SK-N-SH treated with all-trans-retinoic acid at 6 μM for 48 hours (cell line): ENCODE measurements at regions not wholly inside any gene's neighbourhood (a gene's known extent, or its start where the extent isn't known, plus 50 kb on each side); places are given as distances from the start of the nearest gene placed in this dataset.

Experiments used
- ATAC-seq: fragments of 200-7000 bp; cut with Tn5 transposase; 3 replicates; pipeline ENCODE4 v1.9.1; 2020; ENCODE audit warnings: mild to moderate bottlenecking, moderate library complexity
- ARNTL ChIP-seq: fragments of 450-650 bp; formaldehyde crosslinking; IDR thresholded peaks from 2 replicates; pipeline ENCODE4 v1.5.0; 2020; ENCODE audit warnings: low read depth, mild to moderate bottlenecking, moderate library complexity, borderline replicate concordance
- BACH2 ChIP-seq: fragments of 250-450 bp; sonication (Bioruptor Pico); IDR thresholded peaks from 2 replicates; pipeline ENCODE4 v1.9.0; 2021; ENCODE audit warnings: mild to moderate bottlenecking, borderline replicate concordance
- ESRRG ChIP-seq: fragments of 250-450 bp; sonication (Bioruptor Pico); IDR thresholded peaks from 2 replicates; pipeline ENCODE4 v1.6.1; 2021; ENCODE audit warnings: mild to moderate bottlenecking
- ISL1 ChIP-seq: fragments of 250-450 bp; sonication (Bioruptor Pico); IDR thresholded peaks from 2 replicates; pipeline ENCODE4 v2.1.2; 2022; ENCODE audit warnings: mild to moderate bottlenecking, moderate library complexity
- OSR1 ChIP-seq: fragments of 250-450 bp; sonication (Bioruptor Pico); IDR thresholded peaks from 2 replicates; pipeline ENCODE4 v1.8.0; 2022; ENCODE audit warnings: moderate library complexity, mild to moderate bottlenecking, inconsistent platforms
- RARB ChIP-seq: fragments of 250-450 bp; sonication (Bioruptor Pico); IDR thresholded peaks from 2 replicates; pipeline ENCODE4 v1.8.0; 2021; ENCODE audit warnings: mild to moderate bottlenecking, moderate library complexity
- SNAI2 ChIP-seq: fragments of 250-450 bp; sonication (Bioruptor Pico); IDR thresholded peaks from 2 replicates; pipeline ENCODE4 v1.5.0; 2020; ENCODE audit warnings: mild to moderate bottlenecking, moderate library complexity
- ZC3H10 ChIP-seq: fragments of 250-450 bp; sonication (Bioruptor Pico); IDR thresholded peaks from 2 replicates; pipeline ENCODE4 v1.5.1; 2021; ENCODE audit warnings: mild to moderate bottlenecking, moderate library complexity
- ZFP3 ChIP-seq: fragments of 250-450 bp; sonication (Bioruptor Pico); IDR thresholded peaks from 2 replicates; pipeline ENCODE4 v1.5.0; 2020; ENCODE audit warnings: mild to moderate bottlenecking, moderate library complexity
- ZFP30 ChIP-seq: fragments of 450-650 bp; formaldehyde crosslinking; IDR thresholded peaks from 2 replicates; pipeline ENCODE4 v1.5.0; 2022; ENCODE audit warnings: mild to moderate bottlenecking, moderate library complexity
- ZNF565 ChIP-seq: fragments of 450-650 bp; formaldehyde crosslinking; conservative IDR thresholded peaks from 2 replicates; pipeline ENCODE4 v1.5.0; 2020; ENCODE audit warnings: low read depth, mild to moderate bottlenecking, moderate library complexity
- ZNF70 ChIP-seq: fragments of 450-650 bp; formaldehyde crosslinking; IDR thresholded peaks from 2 replicates; pipeline ENCODE4 v1.5.0; 2020; ENCODE audit warnings: mild to moderate bottlenecking, moderate library complexity
- TF ChIP-seq, protein P1 (sequence below): fragments of 250-450 bp; sonication (Bioruptor Pico); IDR thresholded peaks from 2 replicates; pipeline ENCODE4 v1.8.0; 2021; ENCODE audit warnings: low read depth, mild to moderate bottlenecking, moderate library complexity, borderline replicate concordance
- TF ChIP-seq, protein P2 (sequence below): fragments of 250-450 bp; sonication (Bioruptor Pico); IDR thresholded peaks from 2 replicates; pipeline ENCODE4 v1.5.0; 2020; ENCODE audit warnings: mild to moderate bottlenecking, moderate library complexity
- TF ChIP-seq, protein P3 (sequence below): fragments of 250-450 bp; sonication (Bioruptor Pico); IDR thresholded peaks from 2 replicates; pipeline ENCODE4 v1.8.0; 2020; ENCODE audit warnings: mild to moderate bottlenecking, moderate library complexity, borderline replicate concordance
- TF ChIP-seq, protein P4 (sequence below): fragments of 250-450 bp; sonication (Bioruptor Pico); IDR thresholded peaks from 2 replicates; pipeline ENCODE4 v1.5.1; 2021; ENCODE audit warnings: mild to moderate bottlenecking, moderate library complexity
- TF ChIP-seq, protein P5 (sequence below): fragments of 250-450 bp; sonication (Bioruptor Pico); IDR thresholded peaks from 2 replicates; pipeline ENCODE4 v1.5.1; 2020; ENCODE audit warnings: low read depth, mild to moderate bottlenecking, moderate library complexity

DNA sequence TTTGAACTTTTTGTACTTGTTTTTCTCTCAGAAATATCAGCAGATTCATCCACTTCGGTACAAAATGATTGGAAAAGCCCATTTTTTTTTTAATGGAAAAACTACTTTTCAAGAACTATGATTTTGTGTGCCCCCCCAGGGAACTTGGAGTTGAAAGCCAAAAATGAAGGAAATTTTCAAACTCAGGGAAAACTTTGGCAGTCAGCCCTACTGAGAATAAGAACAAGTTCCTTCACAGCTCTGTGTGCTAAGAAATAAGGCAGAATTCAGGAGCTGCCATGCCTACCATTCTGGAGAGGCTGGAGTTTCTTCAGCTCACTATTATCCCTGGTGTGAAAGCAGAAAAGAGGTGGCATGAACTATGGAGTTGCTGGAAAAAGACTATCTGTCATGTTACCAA lies 226.0 kb upstream of the SLC35G4 start:
- ATAC-seq = no peak
- no peak for TF ChIP-seq OSR1
- no peak for TF ChIP-seq ZC3H10 (CRISPR knock-in tag)
- no peak for TF ChIP-seq ESRRG (CRISPR knock-in tag)
- TF ChIP-seq ZNF565 (CRISPR knock-in tag) = no peak
- no peak for TF ChIP-seq ARNTL (CRISPR knock-in tag)
- TF ChIP-seq BACH2 (CRISPR knock-in tag) = no peak
- no peak for TF ChIP-seq SNAI2 (CRISPR knock-in tag)
- no peak for TF ChIP-seq ZFP30
- TF ChIP-seq, protein P1, sequence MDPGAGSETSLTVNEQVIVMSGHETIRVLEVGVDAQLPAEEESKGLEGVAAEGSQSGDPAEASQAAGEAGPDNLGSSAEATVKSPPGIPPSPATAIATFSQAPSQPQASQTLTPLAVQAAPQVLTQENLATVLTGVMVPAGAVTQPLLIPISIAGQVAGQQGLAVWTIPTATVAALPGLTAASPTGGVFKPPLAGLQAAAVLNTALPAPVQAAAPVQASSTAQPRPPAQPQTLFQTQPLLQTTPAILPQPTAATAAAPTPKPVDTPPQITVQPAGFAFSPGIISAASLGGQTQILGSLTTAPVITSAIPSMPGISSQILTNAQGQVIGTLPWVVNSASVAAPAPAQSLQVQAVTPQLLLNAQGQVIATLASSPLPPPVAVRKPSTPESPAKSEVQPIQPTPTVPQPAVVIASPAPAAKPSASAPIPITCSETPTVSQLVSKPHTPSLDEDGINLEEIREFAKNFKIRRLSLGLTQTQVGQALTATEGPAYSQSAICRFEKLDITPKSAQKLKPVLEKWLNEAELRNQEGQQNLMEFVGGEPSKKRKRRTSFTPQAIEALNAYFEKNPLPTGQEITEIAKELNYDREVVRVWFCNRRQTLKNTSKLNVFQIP = no peak
- no peak for TF ChIP-seq ZNF70 (CRISPR knock-in tag)
- TF ChIP-seq, protein P2, sequence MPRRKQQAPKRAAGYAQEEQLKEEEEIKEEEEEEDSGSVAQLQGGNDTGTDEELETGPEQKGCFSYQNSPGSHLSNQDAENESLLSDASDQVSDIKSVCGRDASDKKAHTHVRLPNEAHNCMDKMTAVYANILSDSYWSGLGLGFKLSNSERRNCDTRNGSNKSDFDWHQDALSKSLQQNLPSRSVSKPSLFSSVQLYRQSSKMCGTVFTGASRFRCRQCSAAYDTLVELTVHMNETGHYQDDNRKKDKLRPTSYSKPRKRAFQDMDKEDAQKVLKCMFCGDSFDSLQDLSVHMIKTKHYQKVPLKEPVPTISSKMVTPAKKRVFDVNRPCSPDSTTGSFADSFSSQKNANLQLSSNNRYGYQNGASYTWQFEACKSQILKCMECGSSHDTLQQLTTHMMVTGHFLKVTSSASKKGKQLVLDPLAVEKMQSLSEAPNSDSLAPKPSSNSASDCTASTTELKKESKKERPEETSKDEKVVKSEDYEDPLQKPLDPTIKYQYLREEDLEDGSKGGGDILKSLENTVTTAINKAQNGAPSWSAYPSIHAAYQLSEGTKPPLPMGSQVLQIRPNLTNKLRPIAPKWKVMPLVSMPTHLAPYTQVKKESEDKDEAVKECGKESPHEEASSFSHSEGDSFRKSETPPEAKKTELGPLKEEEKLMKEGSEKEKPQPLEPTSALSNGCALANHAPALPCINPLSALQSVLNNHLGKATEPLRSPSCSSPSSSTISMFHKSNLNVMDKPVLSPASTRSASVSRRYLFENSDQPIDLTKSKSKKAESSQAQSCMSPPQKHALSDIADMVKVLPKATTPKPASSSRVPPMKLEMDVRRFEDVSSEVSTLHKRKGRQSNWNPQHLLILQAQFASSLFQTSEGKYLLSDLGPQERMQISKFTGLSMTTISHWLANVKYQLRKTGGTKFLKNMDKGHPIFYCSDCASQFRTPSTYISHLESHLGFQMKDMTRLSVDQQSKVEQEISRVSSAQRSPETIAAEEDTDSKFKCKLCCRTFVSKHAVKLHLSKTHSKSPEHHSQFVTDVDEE (CRISPR knock-in tag) = no peak
- TF ChIP-seq, protein P3, sequence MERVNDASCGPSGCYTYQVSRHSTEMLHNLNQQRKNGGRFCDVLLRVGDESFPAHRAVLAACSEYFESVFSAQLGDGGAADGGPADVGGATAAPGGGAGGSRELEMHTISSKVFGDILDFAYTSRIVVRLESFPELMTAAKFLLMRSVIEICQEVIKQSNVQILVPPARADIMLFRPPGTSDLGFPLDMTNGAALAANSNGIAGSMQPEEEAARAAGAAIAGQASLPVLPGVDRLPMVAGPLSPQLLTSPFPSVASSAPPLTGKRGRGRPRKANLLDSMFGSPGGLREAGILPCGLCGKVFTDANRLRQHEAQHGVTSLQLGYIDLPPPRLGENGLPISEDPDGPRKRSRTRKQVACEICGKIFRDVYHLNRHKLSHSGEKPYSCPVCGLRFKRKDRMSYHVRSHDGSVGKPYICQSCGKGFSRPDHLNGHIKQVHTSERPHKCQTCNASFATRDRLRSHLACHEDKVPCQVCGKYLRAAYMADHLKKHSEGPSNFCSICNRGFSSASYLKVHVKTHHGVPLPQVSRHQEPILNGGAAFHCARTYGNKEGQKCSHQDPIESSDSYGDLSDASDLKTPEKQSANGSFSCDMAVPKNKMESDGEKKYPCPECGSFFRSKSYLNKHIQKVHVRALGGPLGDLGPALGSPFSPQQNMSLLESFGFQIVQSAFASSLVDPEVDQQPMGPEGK = no peak
- TF ChIP-seq ISL1 (CRISPR knock-in tag) = no peak
- TF ChIP-seq, protein P4, sequence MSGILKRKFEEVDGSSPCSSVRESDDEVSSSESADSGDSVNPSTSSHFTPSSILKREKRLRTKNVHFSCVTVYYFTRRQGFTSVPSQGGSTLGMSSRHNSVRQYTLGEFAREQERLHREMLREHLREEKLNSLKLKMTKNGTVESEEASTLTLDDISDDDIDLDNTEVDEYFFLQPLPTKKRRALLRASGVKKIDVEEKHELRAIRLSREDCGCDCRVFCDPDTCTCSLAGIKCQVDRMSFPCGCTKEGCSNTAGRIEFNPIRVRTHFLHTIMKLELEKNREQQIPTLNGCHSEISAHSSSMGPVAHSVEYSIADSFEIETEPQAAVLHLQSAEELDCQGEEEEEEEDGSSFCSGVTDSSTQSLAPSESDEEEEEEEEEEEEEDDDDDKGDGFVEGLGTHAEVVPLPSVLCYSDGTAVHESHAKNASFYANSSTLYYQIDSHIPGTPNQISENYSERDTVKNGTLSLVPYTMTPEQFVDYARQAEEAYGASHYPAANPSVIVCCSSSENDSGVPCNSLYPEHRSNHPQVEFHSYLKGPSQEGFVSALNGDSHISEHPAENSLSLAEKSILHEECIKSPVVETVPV = no peak
- TF ChIP-seq RARB = no peak

DNA sequence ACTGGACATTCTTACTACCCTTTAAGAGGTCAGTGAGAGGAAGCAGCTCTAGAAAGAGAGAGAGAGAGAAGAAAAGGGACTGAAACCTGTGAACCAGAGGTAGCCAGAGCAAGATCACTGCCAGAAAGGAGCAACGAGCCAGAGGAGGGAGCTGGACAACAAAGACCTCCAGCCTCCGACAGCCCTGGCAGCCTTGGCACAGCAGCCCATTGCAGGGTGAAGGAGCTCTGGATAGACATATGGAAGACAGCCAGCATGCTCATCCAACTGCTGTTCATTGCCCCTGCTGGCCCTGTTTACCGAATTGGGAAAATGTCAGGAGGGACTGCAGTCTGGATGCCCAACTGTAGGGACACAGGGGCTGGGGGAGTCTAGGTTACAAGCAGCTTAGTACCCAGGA lies 228.4 kb upstream of the SLC35G4 start:
- TF ChIP-seq RARB = no peak
- TF ChIP-seq ZC3H10 (CRISPR knock-in tag) = no peak
- TF ChIP-seq ZFP3 (CRISPR knock-in tag) = no peak
- no peak for TF ChIP-seq ZNF565 (CRISPR knock-in tag)
- TF ChIP-seq, protein P5, sequence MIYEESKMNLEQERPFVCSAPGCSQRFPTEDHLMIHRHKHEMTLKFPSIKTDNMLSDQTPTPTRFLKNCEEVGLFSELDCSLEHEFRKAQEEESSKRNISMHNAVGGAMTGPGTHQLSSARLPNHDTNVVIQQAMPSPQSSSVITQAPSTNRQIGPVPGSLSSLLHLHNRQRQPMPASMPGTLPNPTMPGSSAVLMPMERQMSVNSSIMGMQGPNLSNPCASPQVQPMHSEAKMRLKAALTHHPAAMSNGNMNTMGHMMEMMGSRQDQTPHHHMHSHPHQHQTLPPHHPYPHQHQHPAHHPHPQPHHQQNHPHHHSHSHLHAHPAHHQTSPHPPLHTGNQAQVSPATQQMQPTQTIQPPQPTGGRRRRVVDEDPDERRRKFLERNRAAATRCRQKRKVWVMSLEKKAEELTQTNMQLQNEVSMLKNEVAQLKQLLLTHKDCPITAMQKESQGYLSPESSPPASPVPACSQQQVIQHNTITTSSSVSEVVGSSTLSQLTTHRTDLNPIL (CRISPR knock-in tag) = no peak
- no peak for TF ChIP-seq ARNTL (CRISPR knock-in tag)
- no peak for TF ChIP-seq ESRRG (CRISPR knock-in tag)
- TF ChIP-seq ZFP30 = no peak
- TF ChIP-seq, protein P2 (CRISPR knock-in tag) = no peak
- no peak for ATAC-seq

DNA sequence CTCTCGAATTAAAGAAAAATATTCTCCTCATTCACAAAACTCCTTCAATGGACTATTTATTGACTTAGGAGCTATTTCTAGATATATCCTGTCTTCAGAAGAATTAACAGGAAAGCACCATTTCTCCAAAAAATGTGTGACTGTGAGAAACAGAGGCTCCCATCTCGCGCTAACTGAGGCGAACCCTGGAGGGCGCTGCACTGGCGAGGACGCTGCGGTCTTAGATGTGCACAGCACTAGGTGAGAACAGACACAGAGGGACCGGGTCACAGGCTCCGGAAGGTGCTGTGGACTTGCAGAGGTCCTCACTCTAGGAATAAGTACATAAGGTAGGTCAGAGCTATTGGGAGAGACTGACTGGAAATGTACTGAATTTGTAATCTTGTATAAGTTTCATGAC lies 229.7 kb upstream of the SLC35G4 start:
- TF ChIP-seq, protein P3 = no peak
- no peak; the same call in 1 of the 3 replicates for ATAC-seq
